ENCODE measurements at regions not wholly inside any gene's neighbourhood (a gene's known extent, or its start where the extent isn't known, plus 50 kb on each side); places are given as distances from the start of the nearest gene placed in this dataset.
"Not testable (repeated sequence)": the region's sequence is repeated elsewhere in the genome, so short reads cannot be mapped to it uniquely, and the experiment has no call there.

- no peak for DNase-seq
Observed at GRCh38 chr3:6657591-6657990, 203.3 kb upstream of the GRM7 start.

GRCh38 chr3:6667354-6667753 lies 193.6 kb upstream of the GRM7 start:
- DNase-seq = no peak

DNA sequence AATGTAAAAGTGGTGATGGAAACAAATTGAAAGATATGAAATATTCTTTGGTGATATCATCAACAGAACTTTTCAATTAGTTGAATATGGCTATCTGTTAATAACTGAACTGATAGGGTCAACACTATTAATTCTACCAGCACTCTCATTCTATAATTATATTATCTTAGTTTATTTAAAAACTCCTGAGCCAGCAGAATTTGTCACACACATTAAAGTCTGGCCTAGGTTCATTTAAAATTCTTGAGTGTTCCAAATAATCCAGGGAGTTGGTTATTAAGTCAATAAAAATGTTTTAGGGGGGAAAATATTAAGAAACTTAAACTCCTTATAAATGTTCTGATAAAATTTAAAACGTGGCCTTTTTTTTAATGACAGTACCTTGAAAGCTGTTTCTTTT lies 189.6 kb upstream of the GRM7 start:
- no peak for DNase-seq

DNA sequence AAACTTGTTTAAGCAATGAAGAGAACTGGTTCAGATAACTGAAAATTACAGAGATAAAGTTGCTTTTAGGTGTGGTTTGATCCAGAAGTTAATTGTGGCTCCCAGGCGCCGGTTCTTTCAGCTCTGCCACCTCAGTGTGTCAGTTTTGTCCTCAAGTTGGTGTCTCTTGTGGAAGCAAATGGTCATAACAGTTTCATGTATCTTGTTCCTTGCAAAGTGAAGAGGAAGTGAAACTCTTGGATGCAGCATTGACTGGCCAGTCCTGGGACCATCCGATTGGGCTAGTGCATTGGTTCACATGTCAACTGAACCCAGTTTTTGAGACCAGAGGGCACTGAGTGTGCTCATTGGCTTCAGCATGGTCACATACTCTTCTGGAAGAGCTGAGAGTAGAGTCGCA lies 181.4 kb upstream of the GRM7 start:
- DNase-seq = no peak

DNA sequence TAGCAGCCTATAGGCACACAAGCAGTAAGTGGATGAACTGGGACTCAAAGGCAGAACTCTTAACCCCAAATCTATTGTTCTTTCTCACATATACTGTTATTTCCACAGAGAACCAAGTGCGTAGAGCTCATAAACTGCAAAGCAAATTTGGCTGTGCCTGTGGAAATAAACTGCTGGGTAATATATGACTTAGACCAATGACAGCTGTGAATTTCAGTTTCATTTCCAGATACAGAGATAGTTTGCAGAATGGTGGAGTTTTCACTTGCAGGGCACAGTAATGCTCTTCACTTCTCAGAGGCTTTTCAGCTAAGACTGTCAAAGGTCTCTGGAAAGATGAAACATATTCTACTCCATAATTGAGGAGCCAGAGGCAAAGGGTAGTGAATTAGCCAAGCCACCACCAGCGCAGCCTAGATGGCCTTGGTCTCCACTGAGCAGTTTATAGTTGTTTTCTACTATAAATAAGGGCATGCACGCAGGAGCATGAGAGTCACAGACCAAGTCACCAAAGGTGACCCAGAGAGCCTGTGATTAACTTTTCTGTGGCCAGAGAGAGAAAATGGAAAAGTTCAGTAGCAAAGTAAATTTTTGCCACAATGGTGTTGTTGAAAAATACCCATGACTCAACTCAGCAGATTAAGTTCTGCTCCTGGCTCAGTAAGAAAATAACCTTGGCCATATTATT lies 180.7 kb upstream of the GRM7 start:
- no peak for DNase-seq

DNA sequence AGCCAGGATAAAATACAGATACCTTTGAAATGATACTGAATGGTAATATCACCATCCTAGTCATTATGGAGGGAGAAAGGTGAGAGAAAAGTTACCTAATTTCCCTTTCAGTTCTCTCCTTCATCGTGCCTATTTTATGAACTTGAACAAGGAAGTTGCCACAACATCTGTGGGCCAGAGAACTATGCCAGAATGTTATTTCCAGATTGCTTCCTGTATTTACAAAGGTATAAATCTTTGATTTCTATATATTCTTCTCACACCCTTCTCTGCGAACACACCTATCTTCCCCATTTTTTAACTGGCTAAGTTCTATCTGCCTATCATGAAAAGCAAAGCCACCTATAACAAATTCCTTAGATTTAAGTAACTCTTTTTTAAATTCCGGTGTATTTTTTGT lies 163.6 kb upstream of the GRM7 start:
- no peak for DNase-seq

DNA sequence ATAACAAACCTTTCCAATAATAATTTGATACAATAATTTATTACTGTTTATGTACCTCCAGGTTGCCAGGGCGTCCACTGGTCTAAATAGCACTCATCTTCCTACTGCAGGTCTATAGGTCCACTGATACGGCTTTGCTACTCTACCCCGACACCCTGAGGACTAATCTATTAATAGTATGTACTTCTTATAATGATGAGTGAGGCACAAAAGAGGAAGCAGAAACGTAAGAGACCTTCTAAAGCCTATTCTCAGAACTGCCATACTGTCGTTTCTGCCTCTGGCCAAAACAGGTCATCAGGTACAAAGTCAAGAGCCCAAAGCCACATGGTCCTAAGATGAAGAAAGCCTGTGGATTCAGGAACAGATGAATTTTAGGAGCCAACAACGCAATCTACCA lies 163.2 kb upstream of the GRM7 start:
- DNase-seq = no peak

DNA sequence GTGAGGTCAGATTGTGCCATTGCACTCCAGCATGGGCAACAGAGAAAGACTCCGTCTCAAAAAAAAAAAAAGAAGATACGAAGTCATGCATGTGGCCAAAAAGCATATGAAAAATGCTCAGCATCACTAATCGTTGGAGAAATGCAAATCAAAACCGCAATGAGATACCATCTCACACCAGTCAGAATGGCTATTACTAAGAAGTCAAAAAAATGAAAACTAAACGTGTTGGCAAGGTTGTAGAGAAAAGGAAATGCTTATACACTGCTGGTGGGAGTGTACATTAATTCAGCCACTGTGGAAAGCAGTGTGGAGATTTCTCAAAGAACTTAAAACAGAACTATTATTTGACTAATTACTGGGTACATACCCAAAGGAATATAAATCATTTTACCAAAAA lies 156.1 kb upstream of the GRM7 start:
- not testable (repeated sequence) for DNase-seq

GRCh38 chr3:6706777-6707176 lies 154.1 kb upstream of the GRM7 start:
- no peak for DNase-seq

- DNase-seq = no peak
Observed at GRCh38 chr3:6709178-6709577, 151.7 kb upstream of the GRM7 start.

DNA sequence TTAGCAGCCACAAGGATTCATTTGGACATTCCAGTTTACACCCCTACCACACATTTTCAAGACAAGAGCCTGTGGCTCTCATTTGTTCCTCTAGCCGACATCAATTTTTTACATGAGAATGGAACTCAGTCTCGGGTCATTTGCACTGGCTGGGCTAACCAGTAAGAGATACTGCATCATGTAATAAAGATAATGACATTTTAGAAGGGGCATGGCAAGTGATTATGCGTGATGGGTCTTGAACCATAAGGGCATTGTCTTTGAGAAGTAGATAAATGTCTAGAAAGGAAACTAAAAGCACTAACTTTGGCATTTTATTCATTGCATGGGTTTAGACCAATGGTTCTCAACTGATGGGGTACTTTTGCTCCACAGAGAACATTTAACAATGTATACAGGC lies 146.0 kb upstream of the GRM7 start:
- DNase-seq = no peak

DNA sequence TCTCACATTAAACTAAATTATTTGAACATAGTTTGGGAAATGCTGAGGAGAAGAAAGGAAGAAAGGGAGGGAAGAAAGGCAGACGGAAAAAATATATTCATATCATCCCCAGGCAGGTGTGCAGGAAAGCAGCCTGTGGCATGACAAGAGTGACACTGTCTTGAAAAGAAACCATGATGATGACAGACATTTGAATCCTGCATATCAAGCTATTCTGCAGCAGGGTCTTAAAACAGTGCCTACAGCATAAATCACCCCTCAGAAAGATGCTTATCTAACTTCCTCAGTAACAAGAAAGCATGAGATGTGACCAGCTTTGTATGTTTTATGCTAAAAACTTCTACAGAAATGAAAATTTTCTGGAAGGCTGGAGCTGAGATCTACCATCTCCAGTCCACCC lies 144.5 kb upstream of the GRM7 start:
- no peak for DNase-seq

- no peak for DNase-seq
Observed at GRCh38 chr3:6717026-6717943, 143.6 kb upstream of the GRM7 start.

GRCh38 chr3:6719999-6720398 lies 140.9 kb upstream of the GRM7 start:
- no peak for DNase-seq

- DNase-seq = no peak
Observed at GRCh38 chr3:6721491-6721890, 139.4 kb upstream of the GRM7 start.

DNA sequence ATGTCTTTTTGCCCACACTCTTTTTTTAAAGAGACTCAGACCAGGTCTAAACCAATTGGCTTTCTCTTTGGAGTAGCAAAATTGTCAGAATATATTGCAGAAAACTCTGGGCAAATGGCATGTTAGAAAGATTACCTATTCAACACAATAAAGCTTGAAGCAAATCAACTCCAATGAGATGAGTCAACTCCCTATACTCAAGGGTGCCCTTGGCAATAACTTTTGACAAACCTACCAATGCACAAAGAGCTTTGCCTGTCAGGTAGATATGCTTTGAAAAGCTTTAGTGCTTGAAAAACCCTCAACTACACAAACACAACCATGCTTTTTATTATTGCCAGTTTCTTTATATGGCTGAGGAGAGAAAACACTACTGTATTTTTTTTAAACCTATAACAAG lies 137.7 kb upstream of the GRM7 start:
- no peak for DNase-seq

- no peak for DNase-seq
Observed at GRCh38 chr3:6726811-6727210, 134.1 kb upstream of the GRM7 start.

DNA sequence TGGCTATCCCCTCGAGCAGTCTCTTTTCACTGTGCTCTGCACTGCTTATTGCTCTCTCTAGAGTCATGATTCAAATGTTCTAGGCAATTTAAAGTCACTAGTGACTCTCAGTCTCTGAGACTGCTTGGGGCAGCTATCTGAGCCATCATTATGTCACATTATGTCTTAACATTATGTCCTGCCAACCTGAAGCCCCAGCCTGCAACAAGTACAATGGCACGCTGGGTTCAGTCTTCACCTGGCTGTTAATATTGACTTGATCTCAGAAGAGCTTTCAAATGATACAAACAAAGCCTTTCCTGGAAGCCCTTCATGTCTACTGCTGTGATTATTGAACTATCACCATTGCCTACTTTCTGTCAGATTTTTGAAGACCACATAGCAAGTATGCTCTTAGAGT lies 128.1 kb upstream of the GRM7 start:
- DNase-seq = no peak

GRCh38 chr3:6733699-6734394 lies 127.1 kb upstream of the GRM7 start:
- DNase-seq = no peak

DNA sequence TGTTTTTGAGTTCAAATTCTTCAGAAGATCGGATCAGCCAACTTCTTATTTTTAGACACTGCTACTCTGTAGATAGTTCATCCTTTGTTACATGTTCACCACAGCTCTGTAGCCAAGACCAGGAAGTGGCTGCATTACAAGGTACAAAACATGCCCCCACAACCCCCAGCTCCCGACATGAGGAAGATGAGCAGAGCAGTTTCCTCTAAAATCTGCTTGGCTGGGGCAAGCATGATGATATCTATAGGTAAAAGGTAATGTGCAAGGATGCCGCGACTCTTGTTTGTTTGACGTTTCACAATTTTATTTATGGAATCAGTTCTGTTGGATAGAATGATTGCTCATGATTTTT lies 126.5 kb upstream of the GRM7 start:
- no peak for DNase-seq

DNA sequence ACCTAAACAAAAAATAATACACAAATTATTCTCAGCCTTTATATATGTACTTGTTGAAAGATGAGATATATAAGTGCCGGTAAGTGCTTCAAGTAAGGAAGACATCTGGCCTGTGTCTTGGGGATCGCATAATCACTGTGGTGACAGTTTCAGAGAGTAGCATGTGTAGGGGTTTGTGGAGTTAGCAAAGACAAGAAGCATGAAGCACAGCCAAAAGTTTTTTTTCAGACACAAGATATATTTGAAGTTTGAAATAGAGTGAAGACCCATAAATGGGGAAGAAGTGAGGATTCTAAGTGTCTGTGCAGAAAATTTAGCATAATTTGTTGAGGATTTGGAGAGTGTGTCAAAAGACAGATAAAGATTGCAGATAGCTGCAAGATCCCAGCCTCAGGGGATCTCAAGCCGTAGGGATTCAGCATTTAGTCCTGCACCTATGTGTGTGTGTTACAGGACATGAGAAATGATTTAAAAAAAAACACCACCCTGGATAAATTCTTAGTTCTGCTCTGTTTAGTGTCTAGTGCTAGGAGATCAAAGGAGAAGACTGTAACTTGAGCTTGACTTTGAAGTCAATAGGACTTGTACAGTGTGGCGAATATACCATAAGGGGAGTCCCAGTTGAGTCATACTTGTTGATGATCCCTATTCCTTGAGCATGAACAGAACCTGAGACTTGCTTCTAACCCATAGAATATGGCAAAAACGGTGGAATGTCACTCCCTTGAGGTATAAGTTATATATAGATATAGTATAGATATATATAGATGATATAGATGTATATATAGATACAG lies 123.9 kb upstream of the GRM7 start:
- no peak for DNase-seq

GRCh38 chr3:6737630-6738029 lies 123.3 kb upstream of the GRM7 start:
- DNase-seq = no peak

Measured in anterior cingulate cortex (tissue), 58 donors.